ENCODE measurements at regions not wholly inside any gene's neighbourhood (a gene's known extent, or its start where the extent isn't known, plus 50 kb on each side); places are given as distances from the start of the nearest gene placed in this dataset.
"Not testable (repeated sequence)": the region's sequence is repeated elsewhere in the genome, so short reads cannot be mapped to it uniquely, and the experiment has no call there.

- H3K9me3 Mint-ChIP-seq = no peaks in the 10 kb centered on the region
- DNase-seq (ENCODE audit: low spot score in 2 of 2) (no peak), ATAC-seq (no peak)
- H3K36me3 Mint-ChIP-seq = no peaks in the 10 kb centered on the region
- no peak overlapping the region for H3K27ac Mint-ChIP-seq
Measured at GRCh38 chr9:119881898-119882297, 512.7 kb upstream of the BRINP1 start.

- ATAC-seq = no peak
- Mint-ChIP-seq H3K9me3 (no peaks in the 10 kb centered on the region), H3K27ac (no peak overlapping the region), H3K36me3 (no peaks in the 10 kb centered on the region)
- DNase-seq (ENCODE audit: low spot score in 2 of 2) = no peak
Measured at GRCh38 chr9:119880361-119880760, 511.1 kb upstream of the BRINP1 start.

- Mint-ChIP-seq H3K36me3 (no peaks in the 10 kb centered on the region), H3K27ac (no peak overlapping the region), H3K9me3 (peaks cover 0 to 5% of the 10 kb centered on the region in 2 donors)
- ATAC-seq = no peak
- no peak for DNase-seq (ENCODE audit: low spot score in 2 of 2)
Measured at GRCh38 chr9:119877306-119877705, 508.1 kb upstream of the BRINP1 start.

GRCh38 chr9:119873877-119874276, 504.6 kb upstream of the BRINP1 start:
- no peaks in the 10 kb centered on the region for H3K36me3 Mint-ChIP-seq
- no peak overlapping the region for H3K27ac Mint-ChIP-seq
- peaks cover 0 to 13% of the 10 kb centered on the region in 2 donors for H3K9me3 Mint-ChIP-seq
- DNase-seq (ENCODE audit: low spot score in 2 of 2) (no peak), ATAC-seq (no peak)

GRCh38 chr9:119870251-119870650, 501.0 kb upstream of the BRINP1 start:
- not testable (repeated sequence) for H3K27ac Mint-ChIP-seq; DNase-seq (ENCODE audit: low spot score in 2 of 2); ATAC-seq; H3K36me3 Mint-ChIP-seq
- peaks cover 0 to 18% of the 10 kb centered on the region in 2 donors for H3K9me3 Mint-ChIP-seq

GRCh38 chr9:119868694-119869093, 499.5 kb upstream of the BRINP1 start:
- no peak for ATAC-seq
- H3K27ac Mint-ChIP-seq = no peak overlapping the region

GRCh38 chr9:119861842-119862241, 492.6 kb upstream of the BRINP1 start:
- Mint-ChIP-seq H3K9me3 (peaks cover 0 to 5% of the 10 kb centered on the region in 2 donors), H3K27ac (no peak overlapping the region), H3K36me3 (peaks cover 0 to 4% of the 10 kb centered on the region in 2 donors)
- DNase-seq (ENCODE audit: low spot score in 2 of 2) (no peak), ATAC-seq (no peak)

More at GRCh38 chr9:119868694-119869093, 499.5 kb upstream of the BRINP1 start:
- no peaks in the 10 kb centered on the region for H3K36me3 Mint-ChIP-seq
- DNase-seq (ENCODE audit: low spot score in 2 of 2) = no peak
- peaks cover 0 to 18% of the 10 kb centered on the region in 2 donors for H3K9me3 Mint-ChIP-seq

GRCh38 chr9:119859128-119859527, 489.9 kb upstream of the BRINP1 start:
- no peak overlapping the region for H3K27ac Mint-ChIP-seq
- H3K9me3 Mint-ChIP-seq = peaks cover 0 to 5% of the 10 kb centered on the region in 2 donors
- ATAC-seq (no peak), DNase-seq (ENCODE audit: low spot score in 2 of 2) (no peak)
- H3K36me3 Mint-ChIP-seq = peaks cover 0 to 4% of the 10 kb centered on the region in 2 donors

- Mint-ChIP-seq H3K27ac (no peak overlapping the region), H3K9me3 (peaks cover 9 to 18% of the 10 kb centered on the region in 2 donors), H3K36me3 (peaks cover 0 to 4% of the 10 kb centered on the region in 2 donors)
- no peak for DNase-seq (ENCODE audit: low spot score in 2 of 2)
- ATAC-seq = no peak
Measured at GRCh38 chr9:119853126-119853525, 483.9 kb upstream of the BRINP1 start.

- peaks cover 9 to 13% of the 10 kb centered on the region in 2 donors for H3K9me3 Mint-ChIP-seq
- ATAC-seq (no peak), DNase-seq (ENCODE audit: low spot score in 2 of 2) (no peak)
- H3K27ac Mint-ChIP-seq = no peak overlapping the region
- no peaks in the 10 kb centered on the region for H3K36me3 Mint-ChIP-seq
Measured at GRCh38 chr9:119852390-119852789, 483.2 kb upstream of the BRINP1 start.

GRCh38 chr9:119844431-119844830, 475.2 kb upstream of the BRINP1 start:
- no peak for DNase-seq (ENCODE audit: low spot score in 2 of 2)
- Mint-ChIP-seq H3K36me3 (no peaks in the 10 kb centered on the region), H3K9me3 (peaks cover 0 to 4% of the 10 kb centered on the region in 2 donors), H3K27ac (no peak overlapping the region)
- ATAC-seq = no peak

GRCh38 chr9:119841016-119841415, 471.8 kb upstream of the BRINP1 start:
- Mint-ChIP-seq H3K27ac (no peak overlapping the region), H3K9me3 (peaks cover 4 to 5% of the 10 kb centered on the region in 2 donors), H3K36me3 (no peaks in the 10 kb centered on the region)
- DNase-seq (ENCODE audit: low spot score in 2 of 2) (no peak), ATAC-seq (no peak)

GRCh38 chr9:119839888-119840287, 470.7 kb upstream of the BRINP1 start:
- peaks cover 0 to 5% of the 10 kb centered on the region in 2 donors for H3K9me3 Mint-ChIP-seq
- H3K27ac Mint-ChIP-seq = no peak overlapping the region
- ATAC-seq (no peak), DNase-seq (ENCODE audit: low spot score in 2 of 2) (no peak)
- H3K36me3 Mint-ChIP-seq = no peaks in the 10 kb centered on the region

GRCh38 chr9:119838210-119838609, 469.0 kb upstream of the BRINP1 start:
- Mint-ChIP-seq H3K36me3 (no peaks in the 10 kb centered on the region), H3K9me3 (peaks cover 0 to 5% of the 10 kb centered on the region in 2 donors), H3K27ac (no peak overlapping the region)
- no peak for DNase-seq (ENCODE audit: low spot score in 2 of 2)
- ATAC-seq = no peak

- H3K9me3 Mint-ChIP-seq = peaks cover 0 to 5% of the 10 kb centered on the region in 2 donors
- DNase-seq (ENCODE audit: low spot score in 2 of 2) (no peak), ATAC-seq (no peak)
- H3K36me3 Mint-ChIP-seq = no peaks in the 10 kb centered on the region
- H3K27ac Mint-ChIP-seq = no peak overlapping the region
Measured at GRCh38 chr9:119836036-119836435, 466.8 kb upstream of the BRINP1 start.

- no peak for DNase-seq (ENCODE audit: low spot score in 2 of 2)
- ATAC-seq = no peak
- Mint-ChIP-seq H3K36me3 (no peaks in the 10 kb centered on the region), H3K9me3 (peaks cover 0 to 5% of the 10 kb centered on the region in 2 donors), H3K27ac (no peak overlapping the region)
Measured at GRCh38 chr9:119834064-119834620, 464.9 kb upstream of the BRINP1 start.

GRCh38 chr9:119831309-119831708, 462.1 kb upstream of the BRINP1 start:
- Mint-ChIP-seq H3K36me3 (no peaks in the 10 kb centered on the region), H3K27ac (no peak overlapping the region), H3K9me3 (peaks cover 0 to 3% of the 10 kb centered on the region in 2 donors)
- ATAC-seq = no peak
- no peak for DNase-seq (ENCODE audit: low spot score in 2 of 2)

GRCh38 chr9:119829748-119830147, 460.5 kb upstream of the BRINP1 start:
- H3K9me3 Mint-ChIP-seq = peaks cover 0 to 3% of the 10 kb centered on the region in 2 donors
- DNase-seq (ENCODE audit: low spot score in 2 of 2) (no peak), ATAC-seq (no peak)

More at GRCh38 chr9:119829748-119830147, 460.5 kb upstream of the BRINP1 start:
- H3K27ac Mint-ChIP-seq = no peak overlapping the region
- no peaks in the 10 kb centered on the region for H3K36me3 Mint-ChIP-seq
